ENCODE measurements at regions not wholly inside any gene's neighbourhood (a gene's known extent, or its start where the extent isn't known, plus 50 kb on each side); places are given as distances from the start of the nearest gene placed in this dataset.

DNA sequence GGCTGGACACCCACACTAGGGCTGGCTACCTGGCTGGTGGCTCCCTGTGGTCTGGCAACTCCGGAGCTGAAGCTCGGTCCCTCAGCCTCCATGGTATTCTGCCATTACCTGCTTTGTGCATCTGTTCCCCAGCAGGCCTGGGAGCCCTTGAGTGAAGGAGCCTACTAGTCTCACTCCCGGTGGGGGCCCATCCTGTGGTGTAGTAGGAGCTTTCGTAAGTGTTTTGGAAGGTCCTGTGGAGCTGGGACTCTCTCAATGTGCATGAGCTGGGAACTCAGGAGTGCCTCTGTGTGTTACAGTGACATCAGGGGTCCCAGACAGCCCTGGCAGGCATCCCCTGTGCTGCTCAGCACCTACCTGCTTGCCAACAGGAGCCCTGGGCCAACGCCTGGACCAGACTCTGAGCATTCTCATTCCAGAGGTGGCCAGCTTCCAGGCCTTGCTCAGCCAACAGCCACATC, 267.1 kb downstream of the GADD45G start:
- DNase-seq: no peak

DNA sequence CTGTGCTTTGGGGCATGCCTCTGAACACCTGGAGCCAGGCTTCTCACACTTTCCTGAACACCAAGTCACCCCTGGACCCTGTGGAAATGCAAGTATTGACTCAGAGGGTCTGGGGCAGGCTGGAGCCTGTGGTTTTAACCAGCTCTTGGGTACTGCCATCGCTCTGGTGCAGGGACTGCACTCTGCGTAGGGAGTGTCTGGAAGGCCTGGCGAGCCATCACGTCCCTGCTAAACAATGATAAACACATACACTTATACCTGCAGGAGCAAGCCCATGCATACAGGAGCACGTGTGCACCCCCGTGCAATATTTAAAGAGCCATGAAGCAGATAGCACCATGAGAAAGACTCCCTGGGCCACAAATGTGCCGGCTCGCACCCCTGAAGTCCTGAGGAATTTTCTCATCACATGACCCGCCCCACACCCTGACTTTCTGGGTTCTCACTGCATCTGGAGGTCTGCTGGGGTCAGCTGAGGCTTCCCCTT, 267.7 kb downstream of the GADD45G start:
- no peak for DNase-seq

DNA sequence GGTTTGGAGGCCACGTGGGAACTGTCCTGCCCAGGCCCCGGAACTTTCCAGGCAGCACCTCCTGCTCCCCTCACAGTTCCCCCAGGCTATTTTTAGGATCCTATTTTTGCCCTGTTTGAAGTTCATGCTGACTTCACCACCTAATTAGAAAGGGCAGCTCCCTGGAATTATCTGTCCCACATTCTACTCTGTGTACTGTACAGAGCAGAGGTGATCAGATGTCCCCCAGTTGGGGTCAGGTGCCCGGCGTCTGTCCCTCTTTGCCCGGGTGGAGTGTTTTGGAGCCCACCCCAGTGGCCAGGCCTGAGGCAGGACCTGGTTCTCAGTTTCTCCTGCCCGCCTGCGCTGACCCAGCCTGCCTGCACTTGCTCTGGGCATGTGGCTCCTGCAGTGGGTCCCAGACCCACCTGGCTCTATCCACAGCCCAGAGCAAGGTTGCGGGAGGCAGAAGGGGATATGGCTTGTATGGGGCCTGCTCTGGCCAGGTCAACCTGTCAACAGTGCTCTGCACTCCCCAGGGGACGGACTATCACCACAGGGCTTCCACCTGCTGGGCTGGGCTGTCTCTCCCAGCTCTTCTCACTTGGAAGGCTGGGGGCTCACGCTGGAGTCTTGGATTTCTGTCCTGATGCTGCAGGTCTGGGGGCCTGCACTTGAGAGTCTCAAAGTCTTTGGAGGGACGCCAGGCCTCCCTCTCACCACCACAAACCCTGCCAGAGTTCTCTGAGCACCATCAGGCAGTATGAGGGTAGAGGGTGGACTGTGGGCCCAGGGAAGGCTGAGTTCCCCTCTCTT, 268.3 kb downstream of the GADD45G start:
- no peak for DNase-seq

DNA sequence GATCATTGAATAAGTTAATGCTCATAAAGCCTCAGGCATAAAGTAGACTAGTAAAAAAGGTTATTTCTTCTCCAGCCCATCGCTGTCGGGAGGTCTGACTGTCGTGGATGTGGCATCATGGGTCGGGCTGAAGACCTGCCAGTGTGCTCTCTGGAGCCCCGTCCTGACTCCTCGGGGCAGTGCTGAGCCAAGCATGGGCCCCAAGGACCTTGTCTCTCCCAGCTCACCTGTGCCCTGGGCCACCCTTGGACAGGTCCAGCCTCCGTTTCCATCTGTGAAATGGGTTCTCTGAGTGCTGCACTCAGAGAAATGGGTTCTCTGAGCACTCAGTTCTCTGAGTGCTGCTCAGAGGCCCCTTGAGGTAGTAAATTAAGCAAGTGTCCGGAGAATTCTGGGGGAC, 269.0 kb downstream of the GADD45G start:
- DNase-seq: no peak

DNA sequence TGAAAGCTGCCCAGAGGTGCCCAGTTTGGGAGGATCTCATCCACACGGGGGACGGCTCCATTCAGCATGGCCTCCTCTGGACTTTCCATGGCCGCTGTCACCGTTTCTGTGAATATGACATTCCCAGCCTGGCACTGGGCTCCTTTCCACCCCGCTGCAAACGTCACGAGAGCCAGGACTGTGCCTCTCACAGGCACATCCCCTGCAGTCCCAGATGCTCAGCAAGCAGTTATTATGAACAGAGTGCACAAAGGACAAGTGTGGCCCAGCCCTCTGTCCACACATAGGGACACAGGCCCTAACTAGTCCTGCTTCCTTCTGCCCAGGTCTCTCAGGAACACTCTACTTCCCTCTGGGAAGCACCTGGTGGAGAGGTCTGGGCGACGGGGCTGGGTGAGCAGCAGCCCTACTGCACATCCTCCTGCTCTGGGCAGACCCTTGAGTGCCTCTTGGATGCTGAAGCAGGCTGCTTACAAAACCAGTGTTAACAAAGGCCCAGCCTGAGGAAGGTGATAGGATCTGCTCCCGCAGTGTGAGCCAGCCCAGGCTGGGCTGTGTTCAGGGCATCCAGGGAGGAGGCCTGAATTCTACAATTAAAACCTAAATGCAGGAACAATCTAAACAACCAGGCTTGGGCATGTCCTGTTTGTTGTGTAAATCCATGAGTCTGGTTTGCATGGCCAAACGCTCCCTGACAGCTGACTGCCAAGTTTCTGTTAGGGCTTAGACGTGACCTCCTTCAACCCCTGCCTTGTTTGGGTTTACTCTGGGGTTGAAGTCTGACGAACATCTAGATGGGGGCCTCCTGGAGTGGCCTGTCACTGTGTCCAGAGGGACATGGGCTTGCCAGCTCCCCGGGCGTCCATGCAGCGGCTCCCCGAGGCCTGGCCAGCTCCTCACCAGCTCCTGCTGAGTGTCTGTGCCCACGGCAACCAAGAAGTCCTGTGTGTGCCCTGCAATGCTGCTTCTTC, 269.8 kb downstream of the GADD45G start:
- no peak for DNase-seq

DNA sequence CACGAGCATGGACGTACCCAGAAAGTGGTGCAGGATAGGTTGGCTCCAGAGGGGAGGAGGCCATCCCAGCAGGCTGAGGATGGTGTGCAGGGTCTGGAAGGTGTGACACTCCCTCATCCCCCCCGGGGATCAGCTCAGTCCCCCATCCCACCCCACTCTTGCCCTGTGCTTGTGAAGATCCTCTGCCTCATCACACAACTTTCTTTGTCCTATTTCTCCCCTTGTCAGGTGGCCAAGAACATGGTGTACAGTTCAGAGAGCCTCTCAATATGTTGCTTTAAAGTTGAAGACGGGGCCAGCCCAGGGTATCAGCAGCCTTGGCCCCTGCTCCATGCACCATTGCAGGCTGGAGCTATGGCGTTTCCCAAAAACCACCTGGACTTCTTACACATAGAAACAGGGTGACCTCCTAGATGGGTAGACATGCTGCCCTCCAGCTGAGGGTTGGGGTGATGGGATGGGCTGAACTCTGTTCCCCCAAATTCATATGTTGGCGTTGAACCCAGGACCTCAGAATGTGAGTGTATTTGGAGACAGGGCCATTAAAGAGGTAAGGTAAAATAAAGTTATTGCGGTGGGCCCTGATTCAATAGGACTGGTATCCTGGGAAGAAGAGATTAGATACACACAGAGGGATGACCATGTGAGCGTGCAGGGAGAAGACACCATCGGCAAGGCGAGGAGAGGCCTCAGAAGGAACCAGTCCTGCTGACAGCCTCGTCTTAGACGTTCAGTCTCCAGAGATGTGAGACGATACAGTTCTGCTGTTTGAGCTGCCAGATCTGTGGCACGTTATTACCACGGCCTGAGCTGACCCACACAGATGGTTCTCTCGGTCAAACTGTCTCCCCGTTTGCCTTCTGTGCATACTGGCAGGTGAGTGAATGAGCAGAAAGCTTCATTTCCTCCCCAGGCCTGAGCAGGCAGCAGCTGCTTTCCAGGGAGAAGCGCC, 272.5 kb downstream of the GADD45G start:
- no peak for DNase-seq

DNA sequence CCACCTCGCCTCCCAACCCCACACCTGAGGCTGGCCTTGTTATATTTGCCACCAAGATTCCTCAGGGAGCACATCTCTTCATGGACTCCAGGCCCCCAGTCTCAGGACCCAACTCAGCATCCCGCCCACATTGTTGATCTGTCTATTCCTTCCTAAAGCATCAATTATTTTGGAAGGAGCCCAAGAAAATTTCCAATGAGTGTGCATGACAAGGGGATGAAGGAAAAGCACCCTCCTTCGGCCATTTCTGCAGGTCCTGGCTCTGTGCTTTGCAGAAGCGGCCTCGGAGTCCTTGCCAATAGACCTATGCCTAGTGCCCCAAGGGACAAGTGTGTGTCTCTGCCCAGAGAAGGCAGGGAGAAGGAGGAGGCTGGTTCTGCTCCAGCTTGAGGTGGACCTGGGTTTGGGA, 273.2 kb downstream of the GADD45G start:
- no peak for DNase-seq

DNA sequence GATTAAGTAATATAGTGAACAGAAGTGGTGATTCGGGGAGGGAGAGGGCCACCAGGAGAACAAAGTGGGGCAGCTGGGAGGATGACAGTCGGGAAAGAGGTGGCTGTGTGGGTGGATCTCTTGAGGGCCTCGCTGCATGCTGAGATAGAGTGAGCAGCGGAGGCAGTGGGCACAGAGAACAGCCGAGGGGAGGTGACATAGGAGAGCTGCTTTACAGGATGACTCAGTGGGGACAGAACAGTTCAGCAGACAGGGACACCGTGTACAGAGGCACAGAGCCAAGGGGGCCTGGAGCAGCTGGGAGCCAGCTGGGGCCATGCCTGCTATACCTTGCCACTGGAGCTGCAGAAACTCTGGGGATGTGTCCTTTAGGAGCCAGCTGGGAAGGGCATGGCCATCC, 273.9 kb downstream of the GADD45G start:
- no peak for DNase-seq

DNA sequence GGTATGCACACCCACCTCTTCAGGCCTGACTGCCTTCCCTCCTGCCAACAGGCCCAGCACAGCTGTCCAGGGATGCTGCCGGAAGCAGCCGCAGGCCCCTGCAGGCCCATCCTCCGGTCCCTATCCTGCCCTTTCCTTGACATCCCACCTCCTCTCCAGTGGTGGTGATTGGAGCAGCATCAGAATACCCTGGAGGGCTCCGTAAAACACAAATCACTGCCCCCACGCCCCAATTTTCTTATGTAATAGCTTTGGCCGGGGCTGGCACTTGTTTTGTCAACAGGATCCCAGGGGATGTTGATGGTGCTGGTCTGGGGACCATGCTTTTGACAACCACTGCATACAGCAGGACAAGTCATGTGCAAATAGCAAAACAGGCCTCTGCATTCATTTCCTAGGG, 274.5 kb downstream of the GADD45G start:
- no peak for DNase-seq

DNA sequence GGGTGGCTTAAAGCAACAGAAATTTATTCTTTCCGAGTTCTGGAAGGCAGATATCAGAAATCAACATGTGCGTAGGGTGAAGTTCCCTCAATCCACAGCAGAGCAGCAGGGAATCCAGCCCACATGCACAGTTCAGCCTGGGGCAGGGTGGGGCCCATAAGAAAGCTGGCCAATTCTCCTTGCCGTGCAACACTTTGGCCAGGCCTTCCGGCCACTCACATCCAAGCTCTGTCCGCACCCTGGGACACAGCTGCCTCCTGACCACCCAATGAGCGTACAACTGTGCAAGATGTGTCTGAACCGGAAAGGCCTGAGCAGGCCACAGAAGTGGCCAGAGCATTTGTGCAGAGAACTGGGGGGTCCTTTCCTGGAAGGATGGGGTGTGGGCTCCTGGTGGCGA, 274.9 kb downstream of the GADD45G start:
- DNase-seq: no peak

DNA sequence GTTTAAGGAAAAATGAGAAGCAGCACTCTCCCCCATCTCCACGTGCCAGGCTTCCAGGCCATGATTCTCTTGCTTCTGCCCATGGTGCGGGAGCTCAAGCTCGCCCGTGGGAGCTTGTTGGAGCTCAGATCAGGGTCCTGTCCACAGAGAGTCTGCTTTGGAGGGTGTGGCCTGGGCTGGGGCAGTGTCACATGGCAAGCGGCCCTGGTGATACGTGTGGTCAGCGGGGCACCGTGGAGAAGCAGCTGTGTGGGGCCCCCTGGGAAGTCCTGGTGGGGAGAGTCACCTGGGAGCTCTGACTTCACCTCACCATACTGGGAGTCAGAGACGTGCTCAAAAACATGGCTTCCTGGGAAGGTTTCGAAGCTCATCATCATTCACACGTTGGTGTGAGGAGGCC, 275.3 kb downstream of the GADD45G start:
- no peak for DNase-seq

DNA sequence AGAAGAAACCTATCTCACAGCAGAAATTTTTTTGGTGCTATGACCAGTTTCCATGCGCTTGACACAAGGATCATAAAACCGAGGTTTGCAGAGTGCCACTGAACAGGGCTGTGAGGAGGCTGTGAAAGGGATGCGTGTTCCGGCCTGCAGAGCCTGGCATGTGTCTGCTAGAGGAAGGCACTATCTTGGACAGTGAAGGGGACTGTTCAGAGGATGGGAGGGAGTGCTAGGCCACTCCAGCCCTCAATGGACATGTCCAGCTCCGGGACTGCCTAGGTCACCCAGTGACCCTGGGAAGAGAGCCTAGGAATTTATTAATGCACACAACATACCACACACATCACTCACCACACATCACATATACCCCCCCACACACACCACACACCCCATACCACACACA, 275.9 kb downstream of the GADD45G start:
- DNase-seq: no peak

DNA sequence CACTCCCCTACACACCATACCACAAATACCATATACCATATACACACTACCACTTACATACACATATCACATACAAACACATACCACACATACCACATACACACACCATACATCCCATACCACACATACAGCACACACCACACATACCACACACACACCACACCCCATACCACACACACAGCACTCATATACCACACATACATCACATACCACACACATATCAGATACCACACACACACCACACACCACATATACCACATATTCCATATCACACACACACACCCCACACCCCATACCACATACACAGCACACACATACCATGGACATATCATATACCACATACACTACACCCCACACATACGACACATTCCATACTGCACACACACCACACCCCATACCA, 276.6 kb downstream of the GADD45G start:
- DNase-seq: no peak

DNA sequence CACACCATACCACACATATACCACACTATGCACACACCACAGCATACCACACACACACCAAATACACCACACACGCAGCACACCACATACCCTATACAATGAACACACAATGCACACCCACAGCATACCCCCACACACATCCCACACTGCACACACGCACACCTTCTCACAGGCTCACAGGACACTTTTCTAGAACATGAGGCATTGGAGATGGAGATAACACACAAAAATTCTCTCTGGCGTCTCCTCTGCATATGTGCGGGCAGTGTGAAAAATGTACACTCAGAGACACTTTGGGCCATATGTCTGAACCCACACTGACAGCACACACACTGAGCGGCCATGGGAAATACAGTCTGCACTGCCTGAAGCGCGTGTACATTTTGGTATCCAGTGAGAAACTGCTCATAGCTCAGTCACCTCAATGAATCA, 278.1 kb downstream of the GADD45G start:
- no peak for DNase-seq

DNA sequence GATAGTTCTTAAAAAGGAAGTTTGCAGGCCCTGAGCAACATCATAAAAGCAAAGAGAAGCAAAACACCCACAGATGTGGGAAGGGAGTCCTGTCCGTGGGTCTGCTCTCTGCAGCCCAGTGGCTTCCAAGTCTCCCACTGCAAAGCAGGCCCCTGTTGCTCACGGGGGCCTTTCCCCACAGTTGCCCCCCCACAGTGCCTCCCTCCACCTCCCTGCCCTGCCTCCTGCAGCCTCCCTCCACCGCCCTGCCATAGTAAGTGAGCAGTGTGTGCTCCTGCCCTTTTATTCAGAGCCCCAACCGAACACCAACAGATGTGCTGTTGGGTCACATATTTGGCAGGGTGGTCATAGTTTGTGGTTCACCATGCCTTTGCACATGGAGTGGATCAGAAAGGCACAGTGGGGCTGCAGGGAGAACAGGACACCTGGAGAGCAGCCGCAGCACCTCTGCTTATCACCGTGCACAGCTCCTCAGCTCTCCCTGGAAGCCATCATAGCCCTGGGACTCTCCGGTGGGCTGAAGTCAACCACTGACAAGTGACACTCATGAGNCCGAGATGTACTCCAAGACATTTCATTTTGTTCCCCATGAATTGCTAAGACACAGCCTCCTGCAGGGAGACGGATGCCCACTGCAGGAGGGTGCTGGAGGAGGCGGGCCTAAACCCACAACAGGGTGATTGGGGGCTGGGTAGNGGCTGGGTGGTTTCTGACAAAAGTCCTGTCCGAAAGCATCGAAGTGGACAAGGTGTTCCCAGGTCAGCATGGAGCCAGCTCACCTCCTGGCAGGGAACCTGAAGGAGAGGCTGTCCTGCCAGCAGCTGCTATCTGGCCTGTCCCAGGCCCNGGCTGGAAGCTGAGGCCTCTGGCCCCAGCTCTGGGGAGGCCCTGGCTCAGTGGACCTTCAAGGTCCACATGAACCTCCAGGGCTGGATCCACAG, 278.9 kb downstream of the GADD45G start:
- DNase-seq: no peak

DNA sequence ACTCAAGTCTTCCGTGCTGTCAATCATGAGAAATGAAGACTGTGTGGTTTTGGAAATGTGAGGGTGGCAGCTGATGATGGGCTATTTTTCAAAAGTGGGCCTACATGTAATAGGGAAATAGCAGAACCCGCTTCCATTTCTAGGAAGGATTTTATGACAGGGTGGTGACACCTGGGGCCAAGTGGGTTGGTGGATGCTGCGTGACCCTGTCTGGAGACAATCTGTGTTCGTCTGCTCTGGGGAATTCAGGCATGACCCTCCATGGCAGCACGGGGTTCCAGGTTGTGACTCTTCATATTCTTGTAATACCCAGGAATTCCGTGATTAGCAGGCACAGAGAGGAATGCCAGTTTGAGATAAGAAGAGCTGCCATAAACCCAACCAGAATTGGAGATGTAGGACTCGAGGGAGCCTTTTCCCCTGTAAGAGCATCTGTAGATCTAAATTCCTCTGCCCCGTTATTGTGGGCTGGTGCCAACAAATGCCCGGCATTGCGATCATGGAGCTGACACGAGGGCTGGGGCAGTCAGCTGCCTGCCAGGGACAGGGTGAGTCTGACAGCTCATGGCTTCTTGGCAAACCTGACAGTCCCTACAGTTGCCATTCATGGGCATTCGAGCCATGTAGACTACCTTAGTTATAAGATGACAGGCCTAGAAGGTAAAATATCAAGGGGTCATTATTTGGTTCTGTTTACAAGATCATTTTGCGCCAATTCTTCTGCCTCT, 279.7 kb downstream of the GADD45G start:
- DNase-seq: no peak

DNA sequence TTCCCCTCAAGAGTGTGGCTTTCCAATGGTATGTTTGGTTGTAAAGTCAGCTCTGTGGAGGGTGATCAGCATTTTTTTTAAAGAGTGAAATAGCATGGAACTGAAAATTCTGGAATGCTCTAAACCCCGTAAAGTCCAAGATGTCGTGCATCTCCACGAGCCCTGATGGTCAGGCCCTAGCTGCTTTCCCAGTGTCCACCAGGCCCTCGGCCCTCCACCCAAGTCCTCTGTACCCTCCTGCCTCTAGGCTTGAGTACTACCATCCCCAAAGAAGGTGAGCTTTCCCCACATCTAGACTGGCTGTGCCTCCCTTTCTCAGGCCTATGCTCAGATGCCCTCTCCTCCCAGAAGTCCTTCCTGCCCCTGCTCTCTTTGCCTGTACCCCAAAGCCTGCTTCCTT, 280.3 kb downstream of the GADD45G start:
- no peak for DNase-seq

DNA sequence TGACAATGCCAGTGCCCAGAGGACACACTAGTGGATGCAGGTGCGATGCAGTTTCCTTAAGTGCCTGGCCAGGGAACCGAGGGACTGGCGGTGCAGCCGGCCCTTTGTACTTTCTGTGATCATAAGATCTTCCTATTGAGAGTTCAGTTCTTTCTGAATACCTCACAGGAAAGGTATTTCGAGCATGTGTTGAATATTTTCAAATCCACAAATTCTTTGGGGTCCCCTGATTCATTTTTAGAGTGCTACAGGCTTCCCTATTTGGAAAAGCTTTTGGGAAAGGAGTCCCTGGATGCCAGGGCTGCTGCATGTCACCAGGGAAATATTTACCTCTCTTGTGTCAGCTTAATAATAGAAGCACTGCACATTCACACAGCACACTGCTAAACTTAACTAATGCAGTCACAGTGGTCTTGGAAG, 281.5 kb downstream of the GADD45G start:
- DNase-seq: peak; percentile 31

DNA sequence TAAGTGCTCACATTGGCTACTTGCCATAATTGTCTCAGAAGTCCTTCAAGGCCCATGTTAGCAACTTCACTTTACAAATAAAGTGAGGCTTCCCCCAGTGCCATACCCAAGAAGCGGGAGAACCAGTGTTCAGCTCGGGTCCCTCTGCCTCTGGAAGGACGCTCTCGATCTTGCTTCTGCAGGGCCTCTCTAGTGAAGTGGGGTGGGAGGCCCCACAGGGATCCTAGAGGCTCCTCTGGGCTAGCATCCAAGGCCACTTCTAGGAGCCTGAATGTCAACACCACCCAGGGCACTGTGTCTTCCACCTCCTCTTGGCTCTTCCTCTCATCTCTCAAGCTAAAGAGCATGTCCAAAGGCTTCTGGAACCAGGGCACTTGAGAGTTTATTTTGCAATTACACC, 282.5 kb downstream of the GADD45G start:
- DNase-seq: no peak

DNA sequence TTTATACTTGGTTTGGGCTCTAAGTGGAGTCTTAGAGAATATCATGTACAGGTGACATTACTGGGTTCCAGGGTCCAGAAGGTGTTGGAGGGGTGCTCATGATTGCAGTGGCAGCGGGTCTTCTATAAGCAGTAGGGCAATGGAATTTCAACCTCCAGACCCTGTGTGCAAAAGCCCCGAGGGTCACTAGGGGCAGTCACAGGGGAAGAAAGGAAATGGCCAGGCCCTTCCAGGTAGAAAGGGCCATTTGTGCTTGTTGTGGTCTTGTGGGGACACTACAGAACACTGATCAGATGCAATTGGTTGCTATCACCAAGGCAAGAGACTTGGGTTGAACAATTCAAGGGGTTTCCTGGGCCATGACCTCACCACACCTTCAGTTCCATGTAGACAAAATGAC, 283.4 kb downstream of the GADD45G start:
- DNase-seq: no peak

DNA sequence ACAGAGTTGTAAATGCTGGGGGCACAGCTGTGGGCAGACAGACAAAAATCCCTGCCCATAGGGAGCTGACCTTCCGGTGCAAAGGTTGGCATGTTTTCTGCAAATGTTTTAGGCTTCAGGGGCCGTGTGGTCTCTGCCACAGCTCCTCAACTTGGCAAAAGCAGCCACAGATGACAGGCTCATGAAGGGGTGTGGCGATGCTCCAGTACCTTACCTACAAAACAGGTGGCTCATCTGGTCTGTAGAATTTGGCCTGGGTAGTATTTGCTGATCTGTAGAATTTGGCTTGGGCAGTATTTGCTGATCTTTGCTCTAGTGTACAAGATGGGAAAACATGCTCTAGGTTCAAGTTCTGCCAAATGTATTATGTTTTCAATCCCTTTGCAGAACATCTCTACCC, 283.9 kb downstream of the GADD45G start:
- DNase-seq: no peak

All from kidney glomerular epithelial cell (primary cell).